T-cell (primary cell): ENCODE measurements at regions not wholly inside any gene's neighbourhood (a gene's known extent, or its start where the extent isn't known, plus 50 kb on each side); places are given as distances from the start of the nearest gene placed in this dataset.
"Not testable (repeated sequence)": the region's sequence is repeated elsewhere in the genome, so short reads cannot be mapped to it uniquely, and the experiment has no call there.

Experiments used
- ATAC-seq, 4 experiments: fragments of 200-7000 bp in 3 of 4; fragments of 150-1000 bp in 1 of 4; cut with Tn5 transposase; replicated peaks in 1 of 4; 1 replicate in 3 of 4; 2 replicates in 1 of 4; pipeline ENCODE4 v1.10.0; 2021; ENCODE audit warnings: moderate library complexity in 3 of 4, mild to moderate bottlenecking in 2 of 4, moderate number of reproducible peaks in 1 of 4
- CTCF ChIA-PET, 2 donors: fragments of 300-600 bp; sonication (Branson Sonifier 250); formaldehyde crosslinking; loops; one replicate each; lab custom pipeline; 2022; ENCODE audit warnings: antibody characterized with exemption in 2 of 2; lab: Charles Lee
- POLR2A ChIA-PET, 2 donors: fragments of 300-600 bp; sonication (Branson Sonifier 250); formaldehyde crosslinking; loops; one replicate each; lab custom pipeline; 2022; ENCODE audit warnings: antibody characterized with exemption in 2 of 2; lab: Charles Lee
- DNase-seq, 35 experiments: peaks; one replicate each; pipeline versions ENCODE4 v3.0.0 to v3.0.0-alpha.2; 2013 to 2023
- H3K27ac ChIP-seq: one replicate; pipeline ENCODE4 v1.5.1; 2013; ENCODE audit warnings: low read length
- H3K27me3 ChIP-seq, 2 experiments: replicated peaks in 1 of 2; 1 replicate in 1 of 2; 2 replicates in 1 of 2; pipeline versions ENCODE4 v1.6.1 to v1.7.0; 2013; ENCODE audit warnings: low read length in 1 of 2, mixed read lengths in 1 of 2; ENCODE audit not compliant: control insufficient read depth in 2 of 2, insufficient read depth in 2 of 2; ENCODE audit errors: extremely low read depth in 1 of 2
- H3K36me3 ChIP-seq, 2 donors: 1 replicate in 1 of 2; 2 replicates in 1 of 2; pipeline versions ENCODE4 v1.6.1 to v1.7.0; 2013; ENCODE audit warnings: low read length in 1 of 2; ENCODE audit not compliant: control insufficient read depth in 2 of 2, insufficient read depth in 1 of 2; ENCODE audit errors: extremely low read depth in 1 of 2
- H3K4me1 ChIP-seq, 2 experiments: 1 replicate in 1 of 2; 2 replicates in 1 of 2; pipeline versions ENCODE4 v1.6.1 to v1.7.0; 2013; ENCODE audit warnings: low read length in 2 of 2, mixed read lengths in 1 of 2; ENCODE audit not compliant: insufficient read depth in 2 of 2, control insufficient read depth in 1 of 2; ENCODE audit errors: extremely low read depth in 1 of 2
- H3K4me3 ChIP-seq, 2 donors: 1 replicate in 1 of 2; 2 replicates in 1 of 2; pipeline versions ENCODE4 v1.5.1 to v1.7.0; 2013; ENCODE audit warnings: mild to moderate bottlenecking in 2 of 2, low read length in 1 of 2, moderate library complexity in 1 of 2; ENCODE audit not compliant: control insufficient read depth in 1 of 2; ENCODE audit errors: extremely low read depth in 1 of 2
- H3K9me3 ChIP-seq: 2 replicates; pipeline ENCODE4 v1.7.0; 2013
- H3K27ac Mint-ChIP-seq, 2 donors: one replicate each; pipeline ENCODE4 v1.8.0; 2020 to 2021; ENCODE audit warnings: mild to moderate bottlenecking in 2 of 2, mixed read lengths in 2 of 2
- H3K27me3 Mint-ChIP-seq, 2 donors: one replicate each; pipeline ENCODE4 v1.8.0; 2021 to 2022; ENCODE audit warnings: mixed read lengths in 2 of 2
- H3K36me3 Mint-ChIP-seq: one replicate; pipeline ENCODE4 v1.8.0; 2021; ENCODE audit warnings: mixed read lengths
- H3K4me1 Mint-ChIP-seq, 3 donors: one replicate each; pipeline ENCODE4 v1.8.0; 2020 to 2022; ENCODE audit warnings: mixed read lengths in 3 of 3, mild to moderate bottlenecking in 1 of 3
- H3K4me3 Mint-ChIP-seq, 3 donors: one replicate each; pipeline ENCODE4 v1.8.0; 2020 to 2022; ENCODE audit warnings: mild to moderate bottlenecking in 3 of 3, mixed read lengths in 3 of 3, moderate library complexity in 3 of 3
- H3K9me3 Mint-ChIP-seq, 3 donors: one replicate each; pipeline ENCODE4 v1.8.0; 2020 to 2022; ENCODE audit warnings: mixed read lengths in 3 of 3
- WGBS: methylation state at CpG from one replicate; pipeline ENCODE4 v1.1.5; 2013; ENCODE audit warnings: missing lambda C conversion rate; ENCODE audit not compliant: insufficient coverage; 5-methylcytosine and 5-hydroxymethylcytosine counted together

DNA sequence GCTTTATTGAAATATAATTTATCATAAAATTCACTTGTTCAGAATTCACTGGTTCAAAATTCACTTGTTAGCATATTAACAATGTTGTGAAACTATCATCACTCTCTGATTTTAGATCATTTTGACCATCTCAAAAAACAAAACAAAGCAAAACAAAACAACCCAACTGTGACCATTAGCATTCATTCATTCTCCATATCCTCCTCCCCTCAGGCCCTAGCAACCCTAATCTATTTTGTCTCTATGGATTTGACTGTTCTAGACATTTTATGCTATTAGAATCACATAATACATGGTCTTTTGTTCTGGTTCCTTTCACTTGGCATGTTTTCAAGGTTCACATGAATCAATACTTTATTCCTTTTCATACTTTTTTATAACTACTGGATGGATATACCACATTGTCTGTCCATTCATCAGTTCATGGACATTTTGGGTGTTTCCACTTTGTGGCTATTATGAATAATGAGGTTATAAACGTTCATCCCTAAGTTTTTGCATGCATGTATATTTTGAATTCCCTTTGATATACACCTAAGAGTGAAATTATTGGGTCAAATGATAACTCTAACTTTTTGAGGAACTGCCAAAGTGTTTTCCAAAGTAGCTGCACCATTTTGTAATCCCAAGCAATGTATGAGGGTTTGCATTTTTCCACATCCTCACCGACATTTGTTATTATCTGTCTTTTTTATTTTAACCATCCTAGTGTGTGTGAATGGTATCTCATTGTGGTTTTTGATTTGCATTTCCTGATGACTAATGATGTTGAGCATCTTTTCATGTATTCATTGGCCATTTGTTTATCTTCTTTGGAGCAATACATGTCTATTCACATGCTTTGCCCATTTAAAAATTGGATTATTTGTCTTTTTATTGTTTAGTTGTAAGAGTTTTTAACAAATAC is 304.1 kb downstream of the SH3GL2 start:
- H3K27me3 Mint-ChIP-seq, result no peaks in the 10 kb centered on the region
- H3K4me3 Mint-ChIP-seq, result no peak overlapping the region
- Histone ChIP-seq H3K27me3 (no peaks in the 10 kb centered on the region), H3K4me1 (no peaks in the 10 kb centered on the region), H3K9me3 (no peaks in the 10 kb centered on the region), H3K4me3 (no peak overlapping the region), H3K27ac (no peak overlapping the region), H3K36me3 (no peaks in the 10 kb centered on the region)
- peaks cover 0 to 3% (median 0%) of the 10 kb centered on the region in 3 donors for H3K9me3 Mint-ChIP-seq
- CTCF ChIA-PET, result no interaction called here
- H3K27ac Mint-ChIP-seq, result no peak overlapping the region
- H3K4me1 Mint-ChIP-seq, result no peaks in the 10 kb centered on the region
- DNase-seq, result no peak
- no peak for ATAC-seq
- no peaks in the 10 kb centered on the region for H3K36me3 Mint-ChIP-seq
- POLR2A ChIA-PET, result no interaction called here
- no CpG with 5 or more reads among the region's 2 CpGs for WGBS

DNA sequence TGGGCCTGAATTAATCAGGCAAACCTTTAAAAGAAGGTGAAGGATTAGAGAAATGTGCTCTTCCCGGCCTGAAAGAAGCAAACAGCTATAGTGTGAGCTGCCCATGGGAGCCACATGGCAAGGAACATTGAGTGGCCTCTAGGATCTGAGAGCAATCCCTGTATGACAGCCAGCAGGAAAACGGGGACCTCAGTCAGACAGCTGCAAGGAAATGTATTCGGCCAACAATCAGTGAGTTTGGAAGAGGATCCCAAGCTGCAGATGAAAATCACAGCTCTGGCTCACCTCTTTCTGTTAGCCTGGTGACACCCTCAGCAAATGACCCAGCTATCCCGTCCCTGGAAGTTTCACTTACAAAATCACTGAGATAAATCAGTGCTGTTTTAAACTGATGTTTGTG is 309.2 kb downstream of the SH3GL2 start:
- H3K27ac Mint-ChIP-seq, result no peak overlapping the region
- H3K4me1 Mint-ChIP-seq, result no peaks in the 10 kb centered on the region
- H3K9me3 ChIP-seq, result no peaks in the 10 kb centered on the region
- ATAC-seq (no peak), DNase-seq (no peak)
- no peaks in the 10 kb centered on the region for H3K4me1 ChIP-seq
- POLR2A ChIA-PET, result no interaction called here
- H3K4me3 Mint-ChIP-seq, result no peak overlapping the region
- CTCF ChIA-PET, result no interaction called here
- H3K4me3 ChIP-seq, result no peak overlapping the region
- no peaks in the 10 kb centered on the region for H3K27me3 ChIP-seq
- WGBS, result 78% methylated on average over 2 of the region's 4 CpGs
- no peaks in the 10 kb centered on the region for H3K36me3 ChIP-seq
- H3K36me3 Mint-ChIP-seq, result no peaks in the 10 kb centered on the region
- H3K9me3 Mint-ChIP-seq, result peaks cover 0 to 11% (median 5%) of the 10 kb centered on the region in 3 donors
- no peak overlapping the region for H3K27ac ChIP-seq
- H3K27me3 Mint-ChIP-seq, result no peaks in the 10 kb centered on the region

DNA sequence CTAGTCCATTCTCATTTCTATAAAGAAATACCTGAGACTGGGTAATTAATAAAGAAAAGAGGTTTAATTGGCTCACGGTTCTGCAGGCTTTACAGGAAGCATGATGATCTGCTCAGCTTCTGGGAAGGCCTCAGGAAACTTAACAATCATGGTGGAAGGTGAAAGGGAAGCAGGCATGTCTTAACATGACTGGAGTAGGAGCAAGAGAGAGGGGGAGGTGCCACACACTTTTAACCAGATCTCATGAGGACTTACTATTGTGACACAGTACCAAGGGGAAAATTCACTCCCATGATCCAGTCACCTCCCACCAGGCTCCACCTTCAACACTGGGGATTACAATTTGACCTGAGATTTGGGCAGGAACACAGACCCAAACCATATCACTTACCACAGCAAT is 310.1 kb downstream of the SH3GL2 start:
- H3K4me3 Mint-ChIP-seq, H3K4me3 ChIP-seq, DNase-seq, H3K27ac ChIP-seq, POLR2A ChIA-PET, H3K27me3 Mint-ChIP-seq, H3K27ac Mint-ChIP-seq, H3K4me1 Mint-ChIP-seq, H3K4me1 ChIP-seq, H3K36me3 Mint-ChIP-seq, H3K27me3 ChIP-seq, ATAC-seq, CTCF ChIA-PET, H3K9me3 ChIP-seq, H3K36me3 ChIP-seq: not testable (repeated sequence)
- H3K9me3 Mint-ChIP-seq, result peaks cover 4 to 16% (median 5%) of the 10 kb centered on the region in 3 donors
- WGBS, result no CpG with 5 or more reads among the region's 1 CpG

DNA sequence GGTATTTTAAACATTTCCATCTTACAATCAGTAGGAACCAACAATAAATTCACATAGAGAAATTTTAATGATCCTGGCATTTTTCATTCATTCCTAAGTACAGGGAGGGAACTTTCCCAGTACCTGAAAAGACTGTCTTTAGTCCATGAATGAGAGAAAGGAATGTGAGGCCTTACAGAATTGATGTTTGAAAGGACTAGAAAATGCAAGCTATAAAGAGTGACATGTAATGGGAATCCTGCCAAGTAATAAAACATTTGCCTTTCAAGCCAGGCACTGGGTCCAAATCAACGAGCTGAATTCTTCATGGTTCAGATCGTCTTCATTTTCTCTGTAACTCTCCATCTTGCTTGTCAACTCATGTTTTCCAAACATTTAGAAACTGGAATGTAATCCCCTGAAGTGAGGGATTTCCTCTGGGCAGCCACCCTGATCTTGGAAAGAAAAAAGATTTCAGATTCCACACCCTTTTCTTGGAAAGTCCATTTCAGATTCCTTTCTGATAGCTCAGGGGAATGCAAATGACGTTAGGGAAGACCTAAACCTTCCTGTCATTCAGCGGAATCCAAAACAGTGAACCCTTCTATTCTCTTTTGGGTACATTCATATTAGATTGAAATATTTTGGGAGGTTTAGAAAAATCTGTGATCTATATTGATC is 315.8 kb downstream of the SH3GL2 start:
- DNase-seq, result no peak
- Histone ChIP-seq H3K4me1 (no peaks in the 10 kb centered on the region), H3K4me3 (no peak overlapping the region), H3K27ac (no peak overlapping the region), H3K36me3 (no peaks in the 10 kb centered on the region), H3K27me3 (no peaks in the 10 kb centered on the region), H3K9me3 (no peaks in the 10 kb centered on the region)
- CTCF ChIA-PET, result no interaction called here
- H3K4me1 Mint-ChIP-seq, result no peaks in the 10 kb centered on the region
- POLR2A ChIA-PET, result no interaction called here
- ATAC-seq, result no peak
- peaks cover 8 to 12% (median 11%) of the 10 kb centered on the region in 3 donors for H3K9me3 Mint-ChIP-seq
- H3K27me3 Mint-ChIP-seq, result no peaks in the 10 kb centered on the region
- WGBS, result no CpG with 5 or more reads among the region's 4 CpGs
- no peak overlapping the region for H3K4me3 Mint-ChIP-seq
- no peaks in the 10 kb centered on the region for H3K36me3 Mint-ChIP-seq
- no peak overlapping the region for H3K27ac Mint-ChIP-seq

DNA sequence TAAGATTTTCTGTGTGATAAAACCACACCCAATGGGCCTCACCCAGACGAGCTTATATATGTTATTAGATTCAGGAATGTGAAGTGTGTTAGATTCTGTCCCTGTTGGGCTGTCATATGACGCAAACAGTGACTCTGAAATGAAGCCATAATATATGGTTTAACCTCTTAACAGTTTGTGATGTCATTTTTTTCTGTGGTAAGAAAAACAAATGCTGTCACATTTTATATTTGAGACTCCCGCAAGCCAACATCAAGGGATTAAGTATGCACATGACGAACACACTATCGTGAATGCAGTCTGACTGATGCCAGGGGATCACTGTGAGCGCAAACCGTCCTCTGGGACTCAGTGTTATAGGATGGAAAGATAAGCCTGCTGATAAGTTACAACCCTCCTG is 321.7 kb downstream of the SH3GL2 start:
- CTCF ChIA-PET, result no interaction called here
- WGBS, result 73% methylated on average over 3 of the region's 7 CpGs
- no peaks in the 10 kb centered on the region for H3K4me1 Mint-ChIP-seq

DNA sequence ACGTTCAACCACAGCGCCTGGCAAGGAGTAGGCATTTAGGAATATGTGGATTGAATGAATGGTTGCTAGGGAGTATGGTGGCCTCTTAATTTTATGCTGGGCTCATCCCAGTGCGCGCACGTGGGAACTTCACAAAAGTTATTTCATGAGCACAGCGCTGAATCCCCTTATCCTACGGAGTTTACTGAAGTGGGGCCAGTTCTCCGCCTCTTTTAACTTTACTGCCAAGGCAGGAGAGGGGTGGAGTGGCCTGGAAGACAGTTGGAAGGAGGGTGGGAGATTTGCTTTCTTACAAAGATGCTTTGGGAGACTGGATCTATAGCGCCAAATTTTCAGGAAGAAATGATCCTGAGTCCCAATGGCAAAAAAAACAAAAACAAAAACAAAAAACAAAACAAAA is 326.5 kb downstream of the SH3GL2 start:
- ATAC-seq, result no peak
- no peaks in the 10 kb centered on the region for H3K36me3 Mint-ChIP-seq
- 63% methylated on average over 4 of the region's 9 CpGs for WGBS
- H3K27ac Mint-ChIP-seq, result no peak overlapping the region
- H3K9me3 Mint-ChIP-seq, result peaks cover 0 to 13% (median 9%) of the 10 kb centered on the region in 3 donors
- no peak overlapping the region for H3K4me3 ChIP-seq
- H3K4me3 Mint-ChIP-seq, result no peak overlapping the region
- POLR2A ChIA-PET, result no interaction called here
- no peak for DNase-seq
- no peak overlapping the region for H3K27ac ChIP-seq
- no peaks in the 10 kb centered on the region for H3K36me3 ChIP-seq
- peaks cover 9 to 21% of the 10 kb centered on the region in 2 donors for H3K27me3 Mint-ChIP-seq
- H3K4me1 Mint-ChIP-seq, result no peaks in the 10 kb centered on the region
- no peaks in the 10 kb centered on the region for H3K9me3 ChIP-seq
- H3K4me1 ChIP-seq, result no peaks in the 10 kb centered on the region
- CTCF ChIA-PET, result no interaction called here
- H3K27me3 ChIP-seq, result peaks cover 2 to 22% of the 10 kb centered on the region in 2 experiments

More for the DNA sequence above, 321.7 kb downstream of the SH3GL2 start:
- H3K27me3 ChIP-seq, result peaks cover 2 to 3% of the 10 kb centered on the region in 2 experiments
- H3K4me3 ChIP-seq, result no peak overlapping the region
- Mint-ChIP-seq H3K36me3 (no peaks in the 10 kb centered on the region), H3K4me3 (no peak overlapping the region), H3K27ac (no peak overlapping the region), H3K27me3 (peaks cover 4 to 7% of the 10 kb centered on the region in 2 donors), H3K9me3 (peaks cover 6 to 16% (median 13%) of the 10 kb centered on the region in 3 donors)
- no peak overlapping the region for H3K27ac ChIP-seq
- no peak for DNase-seq
- no peak for ATAC-seq
- no peaks in the 10 kb centered on the region for H3K36me3 ChIP-seq
- H3K4me1 ChIP-seq, result no peaks in the 10 kb centered on the region
- no peaks in the 10 kb centered on the region for H3K9me3 ChIP-seq
- POLR2A ChIA-PET, result no interaction called here
